ENCODE measurements at regions not wholly inside any gene's neighbourhood (a gene's known extent, or its start where the extent isn't known, plus 50 kb on each side); places are given as distances from the start of the nearest gene placed in this dataset.

GRCh38 chr6:56407883-56408410 is 160.6 kb upstream of the COL21A1 start:
- DNase-seq, result no peak

- no peak for DNase-seq
Measured at GRCh38 chr6:56406276-56407269, 159.2 kb upstream of the COL21A1 start.

GRCh38 chr6:56404599-56404998 is 157.2 kb upstream of the COL21A1 start:
- DNase-seq, result no peak

- DNase-seq, result no peak
Measured at GRCh38 chr6:56403745-56404144, 156.4 kb upstream of the COL21A1 start.

- no peak for DNase-seq
Measured at GRCh38 chr6:56401477-56402070, 154.2 kb upstream of the COL21A1 start.

GRCh38 chr6:56400273-56400672 is 152.9 kb upstream of the COL21A1 start:
- no peak for DNase-seq

- no peak for DNase-seq
Measured at GRCh38 chr6:56399672-56400263, 152.4 kb upstream of the COL21A1 start.

GRCh38 chr6:56399250-56399671 is 151.9 kb upstream of the COL21A1 start:
- DNase-seq, result no peak

- DNase-seq, result no peak
Measured at GRCh38 chr6:56396435-56396834, 149.1 kb upstream of the COL21A1 start.

GRCh38 chr6:56393615-56394612 is 146.5 kb upstream of the COL21A1 start:
- no peak for DNase-seq

GRCh38 chr6:56388415-56388755 is 141.0 kb upstream of the COL21A1 start:
- DNase-seq, result no peak

- no peak for DNase-seq
Measured at GRCh38 chr6:56387621-56388414, 140.4 kb upstream of the COL21A1 start.

- DNase-seq, result no peak
Measured at GRCh38 chr6:56386717-56387116, 139.3 kb upstream of the COL21A1 start.

GRCh38 chr6:56385981-56386593 is 138.7 kb upstream of the COL21A1 start:
- no peak for DNase-seq

GRCh38 chr6:56383160-56383559 is 135.8 kb upstream of the COL21A1 start:
- no peak for DNase-seq

- DNase-seq, result no peak
Measured at GRCh38 chr6:56382416-56382940, 135.1 kb upstream of the COL21A1 start.

- DNase-seq, result no peak
Measured at GRCh38 chr6:56381801-56382251, 134.4 kb upstream of the COL21A1 start.

- no peak for DNase-seq
Measured at GRCh38 chr6:56380476-56380875, 133.1 kb upstream of the COL21A1 start.

GRCh38 chr6:56378966-56379585 is 131.7 kb upstream of the COL21A1 start:
- no peak for DNase-seq

- no peak for DNase-seq
Measured at GRCh38 chr6:56378507-56378906, 131.1 kb upstream of the COL21A1 start.

Measured in stimulated activated CD4-positive, alpha-beta T cell treated with anti-CD3 and anti-CD28 coated beads, Interleukin-4, amount 100 ng/mL, for 24 hours (primary cell).